SU-DHL-6 (cell line): ENCODE measurements at regions not wholly inside any gene's neighbourhood (a gene's known extent, or its start where the extent isn't known, plus 50 kb on each side); places are given as distances from the start of the nearest gene placed in this dataset.

Experiments
- H2AFZ ChIP-seq: fragments of 200-600 bp; sonication (generic); 2 replicates; pipeline ENCODE4 v1.6.1; 2014; ENCODE audit warnings: low read depth, mild to moderate bottlenecking, moderate library complexity, mixed read lengths, antibody characterized with exemption, low read length; ENCODE audit not compliant: severe bottlenecking
- H3F3A ChIP-seq: fragments of 200-600 bp; shearing (Covaris generic); 2 replicates; pipeline ENCODE4 v1.6.0; 2016; ENCODE audit warnings: antibody characterized with exemption, mild to moderate bottlenecking; ENCODE audit not compliant: insufficient read depth
- H3K27ac ChIP-seq: fragments of 200-600 bp; sonication (generic); 2 replicates; pipeline ENCODE4 v1.5.1; 2016; ENCODE audit warnings: low read depth, mild to moderate bottlenecking, low read length, moderate library complexity, mixed read lengths
- H3K27me3 ChIP-seq: fragments of 200-600 bp; sonication (generic), shearing (Covaris generic); 2 replicates; pipeline ENCODE4 v1.6.0; 2014; ENCODE audit warnings: mild to moderate bottlenecking, low read length
- H3K36me3 ChIP-seq: fragments of 200-600 bp; sonication (generic); 2 replicates; pipeline ENCODE4 v1.6.1; 2014; ENCODE audit warnings: mild to moderate bottlenecking, low read length, mixed read lengths
- H3K4me2 ChIP-seq: fragments of 300-600, 200-600 bp; shearing (Covaris generic), sonication (generic); 2 replicates; pipeline ENCODE4 v1.6.0; 2014; ENCODE audit warnings: low read length, low read depth, mild to moderate bottlenecking; ENCODE audit not compliant: poor library complexity, severe bottlenecking
- H3K4me3 ChIP-seq: fragments of 200-600 bp; sonication (generic); 2 replicates; pipeline ENCODE4 v1.5.1; 2014; ENCODE audit warnings: antibody characterized with exemption, low read length, mild to moderate bottlenecking, mixed read lengths; ENCODE audit not compliant: insufficient read depth, poor library complexity, severe bottlenecking
- H3K79me2 ChIP-seq: fragments of 200-600 bp; sonication (generic); 2 replicates; pipeline ENCODE4 v1.6.1; 2014; ENCODE audit warnings: mild to moderate bottlenecking, low read length, moderate library complexity; ENCODE audit not compliant: insufficient read depth
- H3K9ac ChIP-seq: fragments of 200-600 bp; sonication (generic); 2 replicates; pipeline ENCODE4 v1.7.0; 2014; ENCODE audit warnings: mild to moderate bottlenecking, low read length
- H3K9me2 ChIP-seq: fragments of 200-600 bp; sonication (generic); replicated peaks from 2 replicates; pipeline ENCODE4 v1.6.1; 2014; ENCODE audit warnings: low read length; ENCODE audit not compliant: insufficient read depth
- H3K9me3 ChIP-seq: fragments of 200-600 bp; sonication (generic); 2 replicates; pipeline ENCODE4 v1.6.1; 2014; ENCODE audit warnings: low read length, mixed read lengths; ENCODE audit not compliant: insufficient read depth
- H4K20me1 ChIP-seq: fragments of 200-600 bp; sonication (generic); 2 replicates; pipeline ENCODE4 v1.6.1; 2014; ENCODE audit warnings: low read depth, mild to moderate bottlenecking, antibody characterized with exemption, low read length, moderate library complexity, mixed read lengths
- EZH2phosphoT487 ChIP-seq: fragments of 200-600 bp; sonication (generic), shearing (Covaris generic); conservative IDR thresholded peaks from 2 replicates; pipeline ENCODE4 v1.6.1; 2018; ENCODE audit warnings: mild to moderate bottlenecking, antibody characterized with exemption, low read length, moderate library complexity, mixed read lengths
- TF ChIP-seq, protein P1 (sequence below): fragments of 200-600 bp; sonication (generic); IDR thresholded peaks from one replicate; pipeline ENCODE4 v1.5.1; 2017; ENCODE audit warnings: antibody characterized with exemption, mild to moderate bottlenecking, low read length, moderate library complexity; ENCODE audit not compliant: insufficient read depth, poor library complexity, severe bottlenecking

DNA sequence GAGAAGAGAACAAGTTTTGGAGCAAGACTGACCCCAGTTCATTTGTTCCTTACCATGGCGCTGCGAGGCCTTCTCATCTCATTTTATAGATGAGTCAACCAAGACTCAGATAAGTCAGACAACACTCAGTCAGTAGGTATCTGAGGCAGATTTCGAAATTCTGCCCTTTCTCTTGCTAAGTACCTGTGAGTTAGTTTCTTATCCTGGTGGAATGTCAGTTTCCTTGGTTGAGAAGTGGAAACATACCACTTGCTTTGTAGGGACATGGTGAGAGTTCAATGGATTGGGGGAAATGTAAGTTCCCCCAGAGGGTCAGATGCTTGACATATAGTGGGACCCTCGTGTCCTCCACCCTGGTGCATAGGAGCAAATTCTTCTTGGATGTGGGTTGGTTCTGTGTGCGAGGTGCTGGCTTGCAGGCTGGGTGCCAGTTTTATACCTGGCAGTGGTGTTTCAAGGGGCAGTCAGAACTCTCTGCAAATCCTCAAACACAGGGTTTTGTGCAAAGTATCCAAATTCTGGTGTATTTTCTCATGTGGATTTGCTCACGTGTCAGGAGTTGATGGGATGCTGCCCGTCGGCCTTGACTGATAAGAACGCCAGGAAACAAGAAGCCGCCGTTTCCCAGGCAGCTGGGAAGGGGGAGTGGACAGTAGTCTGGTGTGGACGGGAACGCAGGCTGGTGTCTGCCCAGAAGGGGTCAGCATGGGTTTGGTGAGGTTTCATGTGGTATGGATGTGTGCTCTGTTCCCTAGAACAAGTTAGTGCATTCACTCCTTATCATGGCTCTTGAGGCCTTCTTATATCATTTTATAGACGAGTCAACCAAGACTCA, 61.1 kb upstream of the CIBAR2 start:
- no peak overlapping the region for H3K9ac ChIP-seq
- H3K27ac ChIP-seq: no peak overlapping the region
- no peaks in the 10 kb centered on the region for H4K20me1 ChIP-seq
- H3K36me3 ChIP-seq: no peaks in the 10 kb centered on the region
- H3K4me2 ChIP-seq: no peak overlapping the region
- TF ChIP-seq EZH2phosphoT487: no peak
- TF ChIP-seq, protein P1, sequence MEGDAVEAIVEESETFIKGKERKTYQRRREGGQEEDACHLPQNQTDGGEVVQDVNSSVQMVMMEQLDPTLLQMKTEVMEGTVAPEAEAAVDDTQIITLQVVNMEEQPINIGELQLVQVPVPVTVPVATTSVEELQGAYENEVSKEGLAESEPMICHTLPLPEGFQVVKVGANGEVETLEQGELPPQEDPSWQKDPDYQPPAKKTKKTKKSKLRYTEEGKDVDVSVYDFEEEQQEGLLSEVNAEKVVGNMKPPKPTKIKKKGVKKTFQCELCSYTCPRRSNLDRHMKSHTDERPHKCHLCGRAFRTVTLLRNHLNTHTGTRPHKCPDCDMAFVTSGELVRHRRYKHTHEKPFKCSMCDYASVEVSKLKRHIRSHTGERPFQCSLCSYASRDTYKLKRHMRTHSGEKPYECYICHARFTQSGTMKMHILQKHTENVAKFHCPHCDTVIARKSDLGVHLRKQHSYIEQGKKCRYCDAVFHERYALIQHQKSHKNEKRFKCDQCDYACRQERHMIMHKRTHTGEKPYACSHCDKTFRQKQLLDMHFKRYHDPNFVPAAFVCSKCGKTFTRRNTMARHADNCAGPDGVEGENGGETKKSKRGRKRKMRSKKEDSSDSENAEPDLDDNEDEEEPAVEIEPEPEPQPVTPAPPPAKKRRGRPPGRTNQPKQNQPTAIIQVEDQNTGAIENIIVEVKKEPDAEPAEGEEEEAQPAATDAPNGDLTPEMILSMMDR: no peak
- H3K79me2 ChIP-seq: no peaks in the 10 kb centered on the region
- H3K9me3 ChIP-seq: no peaks in the 10 kb centered on the region
- no peaks in the 10 kb centered on the region for H3F3A ChIP-seq
- H3K9me2 ChIP-seq: no peaks in the 10 kb centered on the region
- H3K4me3 ChIP-seq: no peak overlapping the region
- no peaks in the 10 kb centered on the region for H3K27me3 ChIP-seq
- H2AFZ ChIP-seq: no peak overlapping the region

DNA sequence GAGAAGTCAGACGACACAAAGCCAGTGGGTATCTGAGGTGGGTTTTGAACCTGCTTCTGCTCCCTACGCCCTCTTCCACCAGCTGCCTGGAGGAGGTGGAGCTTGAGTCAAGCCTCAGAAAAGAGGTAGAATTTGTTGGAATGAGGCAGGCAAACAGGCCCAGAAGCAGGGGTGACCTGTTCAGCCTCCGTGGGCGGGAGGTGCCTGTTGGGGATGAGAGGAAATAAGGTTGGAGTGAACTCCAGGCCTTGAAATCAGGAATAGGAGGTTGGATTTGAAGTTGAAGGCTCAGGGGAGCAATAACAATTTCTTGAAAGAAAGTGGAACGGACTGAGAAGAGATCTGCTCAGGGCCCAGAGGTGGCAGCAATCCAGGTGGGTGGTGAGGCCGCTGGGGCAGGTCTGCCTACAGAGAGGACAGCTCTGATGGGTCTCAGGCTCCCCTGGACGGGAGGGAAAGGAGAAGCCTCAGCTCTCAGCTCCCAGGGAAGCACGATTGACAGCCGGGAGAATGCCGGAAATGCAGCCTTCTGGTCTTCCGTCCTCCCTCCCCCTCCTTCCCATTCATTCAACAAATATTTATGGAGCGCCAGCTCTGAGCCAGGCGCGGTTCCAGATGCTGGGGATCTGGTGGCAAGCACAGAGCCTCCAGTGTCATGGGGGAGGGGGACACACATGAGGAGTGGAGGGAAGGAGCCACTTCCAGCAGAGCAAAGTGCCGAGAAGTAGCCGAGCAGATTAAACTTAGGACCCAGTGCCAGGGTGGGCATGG, 61.9 kb upstream of the CIBAR2 start:
- Histone ChIP-seq H3K36me3 (no peaks in the 10 kb centered on the region), H3K27me3 (no peaks in the 10 kb centered on the region), H3K79me2 (no peaks in the 10 kb centered on the region), H3K27ac (no peak overlapping the region), H3K4me2 (no peak overlapping the region), H3K9me3 (no peaks in the 10 kb centered on the region), H2AFZ (no peak overlapping the region), H3K4me3 (no peak overlapping the region), H3K9me2 (no peaks in the 10 kb centered on the region), H4K20me1 (no peaks in the 10 kb centered on the region), H3F3A (no peaks in the 10 kb centered on the region), H3K9ac (no peak overlapping the region)
- TF ChIP-seq, protein P1: no peak
- TF ChIP-seq EZH2phosphoT487: no peak

DNA sequence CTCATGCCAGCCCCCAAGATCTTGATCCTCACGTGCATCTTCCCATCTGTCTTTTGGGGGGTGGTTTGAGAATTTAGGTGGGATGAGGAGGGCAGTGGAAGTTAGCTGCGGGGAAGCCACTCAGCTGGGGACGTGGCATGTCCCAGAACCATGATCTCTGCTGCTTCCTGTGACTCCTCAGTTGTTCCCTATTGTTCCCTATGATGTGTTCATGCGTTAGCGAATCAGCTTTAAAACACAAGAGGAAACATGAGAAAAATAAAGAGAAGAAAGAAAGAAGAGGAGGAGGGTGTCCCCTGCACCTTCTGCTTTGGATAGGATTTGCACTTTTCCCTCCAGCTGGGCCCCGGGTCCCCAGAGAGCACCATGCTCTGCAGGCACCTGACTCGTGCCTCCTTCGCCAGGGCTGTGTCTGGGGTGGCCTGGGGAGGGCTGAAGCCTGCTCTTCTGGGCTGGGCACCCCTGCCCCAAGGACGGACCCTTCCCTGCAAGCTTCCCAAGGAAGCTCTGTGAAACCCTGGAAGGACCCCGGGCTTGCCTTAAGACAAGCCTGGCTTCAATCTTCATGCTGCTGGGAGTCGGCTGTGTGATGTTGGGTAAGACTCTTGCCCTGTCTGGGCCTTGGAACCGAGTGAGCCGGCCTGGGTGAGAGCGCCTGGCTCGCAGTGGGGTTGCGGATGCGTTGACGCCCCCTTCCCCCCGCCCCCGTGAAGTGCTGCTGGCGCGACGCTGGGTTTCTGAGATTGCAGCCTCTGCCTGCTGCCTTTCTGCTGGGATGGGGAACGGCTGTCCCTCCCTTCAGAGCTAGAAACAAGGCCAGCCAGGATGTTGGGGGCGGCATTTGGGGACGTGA, 62.8 kb upstream of the CIBAR2 start:
- Histone ChIP-seq H4K20me1 (no peaks in the 10 kb centered on the region), H3K9ac (no peak overlapping the region), H3F3A (no peaks in the 10 kb centered on the region), H3K79me2 (no peaks in the 10 kb centered on the region), H2AFZ (no peak overlapping the region), H3K27ac (no peak overlapping the region), H3K9me2 (no peaks in the 10 kb centered on the region), H3K4me3 (no peak overlapping the region), H3K36me3 (no peaks in the 10 kb centered on the region), H3K27me3 (no peaks in the 10 kb centered on the region), H3K4me2 (no peak overlapping the region), H3K9me3 (no peaks in the 10 kb centered on the region)
- TF ChIP-seq EZH2phosphoT487: no peak
- TF ChIP-seq, protein P1: no peak
